ENCODE measurements at regions not wholly inside any gene's neighbourhood (a gene's known extent, or its start where the extent isn't known, plus 50 kb on each side); places are given as distances from the start of the nearest gene placed in this dataset.

GRCh38 chrX:80316526-80316925, 103.7 kb upstream of the TENT5D start:
- DNase-seq, result no peak

GRCh38 chrX:80317646-80318045, 102.6 kb upstream of the TENT5D start:
- DNase-seq, result no peak

GRCh38 chrX:80331285-80331684, 89.0 kb upstream of the TENT5D start:
- DNase-seq, result no peak

- DNase-seq, result no peak
These were observed 85.7 kb upstream of the TENT5D start for GRCh38 chrX:80334583-80334982.

GRCh38 chrX:80335062-80335830, 85.0 kb upstream of the TENT5D start:
- DNase-seq, result peak; percentile 17

- no peak for DNase-seq
These were observed 65.2 kb upstream of the TENT5D start for GRCh38 chrX:80354966-80355465.
